Muscle of leg (tissue), 3 donors: ENCODE measurements at regions not wholly inside any gene's neighbourhood (a gene's known extent, or its start where the extent isn't known, plus 50 kb on each side); places are given as distances from the start of the nearest gene placed in this dataset.
"Not testable (repeated sequence)": the region's sequence is repeated elsewhere in the genome, so short reads cannot be mapped to it uniquely, and the experiment has no call there.

Experiments
- DNase-seq: peaks from one replicate; pipeline ENCODE4 v3.0.0; 2013
- H3K27ac ChIP-seq: one replicate; pipeline ENCODE4 v1.5.1; 2013; ENCODE audit warnings: mild to moderate bottlenecking, low read length, control low read depth
- H3K27me3 ChIP-seq: one replicate; pipeline ENCODE4 v1.6.1; 2013; ENCODE audit warnings: low read length; ENCODE audit not compliant: control insufficient read depth, insufficient read depth
- H3K36me3 ChIP-seq: one replicate; pipeline ENCODE4 v1.6.1; 2013; ENCODE audit warnings: low read length; ENCODE audit not compliant: control insufficient read depth, insufficient read depth
- H3K4me1 ChIP-seq: one replicate; pipeline ENCODE4 v1.6.1; 2013; ENCODE audit warnings: low read length; ENCODE audit not compliant: control insufficient read depth, insufficient read depth
- H3K4me3 ChIP-seq: one replicate; pipeline ENCODE4 v1.5.1; 2013; ENCODE audit warnings: low read length, control low read depth
- H3K9me3 ChIP-seq: replicated peaks from 2 replicates; pipeline ENCODE4 v1.6.1; 2013; ENCODE audit warnings: low read depth, low read length; ENCODE audit not compliant: control insufficient read depth
- WGBS: methylation state at CpG from one replicate; pipeline ENCODE4 v1.1.5; 2013; ENCODE audit warnings: missing lambda C conversion rate; ENCODE audit not compliant: insufficient coverage; 5-methylcytosine and 5-hydroxymethylcytosine counted together

DNA sequence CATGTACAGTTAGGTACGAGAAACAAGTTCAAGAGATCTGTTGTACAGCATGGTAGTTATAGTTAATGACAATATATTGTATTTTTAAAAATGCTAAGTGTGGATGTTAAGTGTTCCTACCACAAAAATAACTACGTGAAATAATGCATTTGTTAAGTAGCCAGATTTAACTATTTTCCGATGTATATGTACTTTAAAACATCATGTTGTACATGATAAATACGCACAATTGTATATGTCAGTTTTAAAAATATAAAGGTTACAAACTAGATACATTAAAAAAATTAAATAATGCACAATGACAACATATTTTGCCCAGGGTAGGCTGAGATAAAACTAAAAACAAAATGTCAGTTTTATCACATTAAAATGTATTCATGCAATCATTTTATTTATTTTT, 285.1 kb upstream of the DCN start:
- no peak overlapping the region for H3K27ac ChIP-seq
- no peaks in the 10 kb centered on the region for H3K4me1 ChIP-seq
- H3K9me3 ChIP-seq: no peaks in the 10 kb centered on the region
- no peak for DNase-seq
- H3K4me3 ChIP-seq: no peak overlapping the region
- no peaks in the 10 kb centered on the region for H3K36me3 ChIP-seq
- no peaks in the 10 kb centered on the region for H3K27me3 ChIP-seq
- WGBS: no CpG with 5 or more reads among the region's 4 CpGs

DNA sequence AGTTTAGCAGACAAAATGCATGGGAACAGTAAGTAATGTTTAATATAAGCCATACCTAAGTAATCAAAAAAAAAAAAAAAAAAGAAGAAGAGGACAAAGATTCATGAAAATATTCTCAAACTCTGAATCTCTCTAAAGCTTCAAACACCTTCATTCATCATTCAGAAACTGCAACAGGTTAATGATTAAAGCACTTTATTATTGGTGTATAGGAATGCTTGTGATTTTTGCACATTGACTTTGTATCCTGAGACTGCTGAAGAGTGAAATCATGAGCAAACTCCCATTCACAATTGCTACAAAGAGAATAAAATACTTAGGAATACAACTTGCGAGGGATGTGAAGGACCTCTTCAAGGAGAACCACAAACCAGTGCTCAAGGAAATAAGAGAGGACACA, 278.4 kb upstream of the DCN start:
- WGBS: no CpG with 5 or more reads among the region's 1 CpG
- Histone ChIP-seq H3K36me3 (no peaks in the 10 kb centered on the region), H3K9me3 (no peaks in the 10 kb centered on the region), H3K4me3 (no peak overlapping the region), H3K27ac (no peak overlapping the region), H3K27me3 (no peaks in the 10 kb centered on the region), H3K4me1 (no peaks in the 10 kb centered on the region)
- DNase-seq: no peak

DNA sequence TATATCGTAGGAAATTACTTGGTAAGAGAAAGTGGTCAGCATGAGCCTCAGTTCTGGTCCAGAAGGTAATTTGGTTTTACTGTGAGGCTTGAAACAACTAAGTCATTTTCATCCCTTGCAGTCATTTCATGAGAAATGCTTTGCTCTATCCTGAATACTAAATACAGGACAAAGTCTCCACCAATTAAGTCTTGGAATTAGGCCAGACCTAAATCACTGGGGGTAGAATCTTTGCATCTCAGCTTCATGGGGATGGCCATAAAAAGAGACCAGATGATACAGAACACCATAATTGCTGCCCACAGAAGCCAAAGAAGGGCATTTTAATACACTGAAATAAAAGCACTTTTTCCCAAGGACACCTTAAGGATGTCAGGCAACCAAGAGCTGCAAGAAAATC, 277.9 kb upstream of the DCN start:
- no peak for DNase-seq

DNA sequence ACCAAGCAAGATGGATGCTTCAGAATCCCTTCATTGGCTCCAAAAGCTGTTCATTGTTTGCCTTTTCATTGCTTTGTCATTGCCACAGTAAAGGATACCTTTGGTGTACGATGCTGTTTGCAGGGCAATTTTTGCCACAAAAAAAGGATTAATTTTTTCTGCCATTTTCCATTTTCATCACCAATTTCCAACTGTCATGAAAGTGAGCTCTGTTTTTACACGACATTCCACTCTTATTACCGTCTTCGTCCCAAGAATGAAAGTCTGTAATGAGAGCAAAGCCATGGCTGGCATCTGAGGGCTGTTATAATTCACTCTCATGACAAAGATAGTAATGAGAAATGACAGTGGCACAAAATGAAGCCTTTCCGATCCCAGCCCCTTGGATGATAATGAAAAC, 272.7 kb upstream of the DCN start:
- no peak for DNase-seq
- no CpG with 5 or more reads among the region's 5 CpGs for WGBS
- Histone ChIP-seq H3K9me3 (no peaks in the 10 kb centered on the region), H3K36me3 (no peaks in the 10 kb centered on the region), H3K4me1 (no peaks in the 10 kb centered on the region), H3K27ac (no peak overlapping the region), H3K27me3 (no peaks in the 10 kb centered on the region), H3K4me3 (no peak overlapping the region)

More for the DNA sequence above, 277.9 kb upstream of the DCN start:
- Histone ChIP-seq H3K36me3 (no peaks in the 10 kb centered on the region), H3K4me3 (no peak overlapping the region), H3K27me3 (no peaks in the 10 kb centered on the region), H3K9me3 (no peaks in the 10 kb centered on the region), H3K4me1 (no peaks in the 10 kb centered on the region), H3K27ac (no peak overlapping the region)
- no CpG with 5 or more reads among the region's 1 CpG for WGBS

DNA sequence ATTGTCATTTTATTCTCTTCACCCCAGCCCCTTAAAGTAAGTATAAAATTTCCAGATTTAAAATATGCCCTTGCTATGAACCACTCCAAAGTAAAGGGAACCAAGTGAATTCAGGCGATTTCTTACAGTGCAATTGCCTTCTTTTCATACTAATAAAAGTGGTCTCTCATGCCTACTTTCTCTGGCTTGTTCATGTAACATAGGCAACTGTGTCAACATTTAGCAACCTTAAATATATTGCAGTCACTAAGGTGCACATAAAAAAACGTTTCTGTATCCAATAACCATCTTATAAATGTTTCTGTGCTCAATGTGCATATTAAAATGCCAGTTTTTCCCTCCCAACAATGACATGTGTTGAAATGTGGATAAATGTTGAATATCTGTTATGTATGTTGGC, 271.6 kb upstream of the DCN start:
- H3K9me3 ChIP-seq: no peaks in the 10 kb centered on the region
- 80% methylated on average over 1 of the region's 2 CpGs for WGBS

DNA sequence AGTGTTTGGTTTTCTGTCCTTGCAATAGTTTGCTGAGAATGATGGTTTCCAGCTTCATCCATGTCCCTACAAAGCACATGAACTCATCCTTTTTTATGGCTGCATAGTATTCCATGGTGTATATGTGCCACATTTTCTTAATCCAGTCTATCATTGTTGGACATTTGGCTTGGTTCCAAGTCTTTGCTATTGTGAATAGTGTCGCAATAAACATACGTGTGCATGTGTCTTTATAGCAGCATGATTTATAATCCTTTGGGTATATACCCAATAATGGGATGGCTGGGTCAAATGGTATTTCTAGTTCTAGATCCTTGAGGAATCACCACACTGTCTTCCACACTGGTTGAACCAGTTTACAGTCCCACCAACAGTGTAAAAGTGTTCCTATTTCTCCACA, 269.8 kb upstream of the DCN start:
- H3K4me1 ChIP-seq, DNase-seq, H3K27ac ChIP-seq, H3K36me3 ChIP-seq, H3K9me3 ChIP-seq, H3K4me3 ChIP-seq, H3K27me3 ChIP-seq: not testable (repeated sequence)
- WGBS: no CpG with 5 or more reads among the region's 2 CpGs

More for the DNA sequence above, 271.6 kb upstream of the DCN start:
- Histone ChIP-seq H3K27me3 (no peaks in the 10 kb centered on the region), H3K36me3 (no peaks in the 10 kb centered on the region), H3K27ac (no peak overlapping the region), H3K4me1 (no peaks in the 10 kb centered on the region), H3K4me3 (no peak overlapping the region)
- DNase-seq: no peak

DNA sequence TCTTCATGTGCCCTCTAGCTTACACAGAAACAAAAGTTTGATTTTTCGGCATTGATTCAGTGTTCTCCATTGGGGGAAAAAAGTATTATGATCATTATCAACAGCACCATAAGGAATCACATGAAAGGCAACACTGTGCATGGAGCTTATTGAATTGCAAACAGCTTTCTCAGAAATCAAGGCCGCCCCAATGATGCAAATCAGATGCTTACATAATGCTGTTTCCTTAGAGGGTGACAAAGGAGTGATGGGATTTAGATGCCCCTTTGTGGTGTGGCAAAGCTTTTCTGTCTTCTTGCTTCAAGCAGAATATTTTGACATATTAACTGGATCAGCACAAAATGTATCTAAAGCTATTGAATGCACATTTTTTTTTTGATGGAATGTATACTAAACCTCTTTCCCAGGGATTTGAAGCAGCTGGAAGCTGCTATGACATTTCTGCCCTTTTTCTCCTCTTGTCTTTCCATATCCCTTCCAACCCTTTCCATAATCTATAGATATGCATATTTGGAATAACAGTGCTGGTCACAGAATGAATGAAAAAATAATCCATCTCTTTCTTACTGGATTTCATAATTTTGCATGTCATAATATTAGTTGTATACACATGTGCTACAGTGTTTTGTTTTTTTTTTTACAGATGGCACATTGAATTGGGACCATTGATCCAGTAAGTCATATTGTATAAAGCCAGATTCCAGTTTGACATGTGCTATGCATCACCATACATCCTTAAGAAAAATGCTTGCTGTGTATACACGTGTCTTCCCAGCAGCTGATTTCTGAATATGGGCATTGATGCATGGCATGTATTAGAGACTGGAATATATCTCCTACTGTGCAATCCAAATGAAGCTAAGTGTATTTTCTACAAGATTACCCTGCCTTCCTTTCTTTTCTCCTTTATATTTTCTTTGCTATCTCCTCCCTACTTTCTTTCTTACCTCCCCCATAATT, 259.7 kb upstream of the DCN start:
- Histone ChIP-seq H3K4me3 (no peak overlapping the region), H3K4me1 (no peaks in the 10 kb centered on the region), H3K27ac (no peak overlapping the region), H3K36me3 (no peaks in the 10 kb centered on the region), H3K9me3 (no peaks in the 10 kb centered on the region), H3K27me3 (no peaks in the 10 kb centered on the region)
- no peak for DNase-seq
- no CpG with 5 or more reads among the region's 3 CpGs for WGBS

DNA sequence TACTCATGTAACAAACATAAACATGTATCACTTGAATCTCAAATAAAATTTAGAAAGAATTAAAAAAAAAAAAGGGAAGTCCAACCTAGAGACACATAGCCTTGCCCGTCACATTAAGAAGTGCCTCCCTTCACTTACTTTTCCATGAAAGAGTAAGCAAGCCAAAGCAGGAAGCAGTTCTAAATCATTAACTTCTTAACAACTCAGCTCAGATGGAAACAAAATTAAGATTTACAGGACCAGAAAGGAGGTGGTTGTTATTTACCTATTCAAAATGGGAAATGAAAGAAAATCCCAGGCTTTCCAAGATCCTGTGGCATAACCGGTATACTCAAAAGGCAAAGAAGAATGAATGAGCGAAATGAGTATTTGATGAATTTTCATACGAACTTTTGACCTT, 258.6 kb upstream of the DCN start:
- no peak for DNase-seq
- Histone ChIP-seq H3K9me3 (no peaks in the 10 kb centered on the region), H3K4me1 (no peaks in the 10 kb centered on the region), H3K4me3 (no peak overlapping the region), H3K27ac (no peak overlapping the region), H3K27me3 (no peaks in the 10 kb centered on the region), H3K36me3 (no peaks in the 10 kb centered on the region)
- no CpG with 5 or more reads among the region's 4 CpGs for WGBS

DNA sequence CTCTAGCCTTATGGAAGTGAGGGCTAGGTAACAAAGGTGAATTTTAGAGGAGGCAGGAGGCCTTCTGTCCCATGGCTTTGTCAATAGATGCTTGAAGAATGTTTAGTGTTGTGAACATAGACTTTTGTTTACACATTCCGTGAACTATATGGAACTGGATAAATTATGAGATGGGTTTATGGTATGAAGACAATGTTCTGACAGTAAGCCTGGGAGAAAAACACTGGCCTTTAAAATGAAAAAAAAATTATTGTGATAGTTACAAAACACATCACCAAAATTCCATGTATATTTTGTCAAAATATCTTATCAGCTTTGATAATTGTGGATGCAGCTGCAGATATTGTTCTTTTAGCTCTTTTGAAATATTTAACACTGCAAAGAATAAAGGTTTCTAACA, 251.5 kb upstream of the DCN start:
- no peaks in the 10 kb centered on the region for H3K36me3 ChIP-seq
- no peak overlapping the region for H3K4me3 ChIP-seq
- no peaks in the 10 kb centered on the region for H3K27me3 ChIP-seq
- no peak overlapping the region for H3K27ac ChIP-seq
- H3K9me3 ChIP-seq: no peaks in the 10 kb centered on the region
- no peak for DNase-seq
- no CpG with 5 or more reads among the region's 1 CpG for WGBS
- no peaks in the 10 kb centered on the region for H3K4me1 ChIP-seq

DNA sequence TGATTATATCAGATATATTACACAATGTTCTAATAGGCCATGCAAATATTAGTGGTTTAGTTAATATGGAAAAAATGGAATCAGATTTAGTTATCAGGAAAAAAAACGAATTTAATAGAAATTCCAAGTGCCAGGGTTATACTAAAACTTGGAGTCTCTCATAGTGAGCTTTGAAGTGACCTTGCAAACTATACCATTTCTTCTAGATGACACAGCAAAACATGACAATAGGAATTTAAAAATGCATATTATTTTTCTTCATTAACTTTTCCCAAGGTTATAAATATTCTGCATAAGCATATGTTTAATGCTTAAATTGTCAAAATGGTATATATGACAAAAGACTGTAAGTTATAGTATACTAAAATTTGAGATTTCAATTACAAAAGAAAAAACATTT, 250.1 kb upstream of the DCN start:
- H3K27ac ChIP-seq: no peak overlapping the region
- no peak for DNase-seq
- H3K4me1 ChIP-seq: no peaks in the 10 kb centered on the region
- no peaks in the 10 kb centered on the region for H3K9me3 ChIP-seq
- no peaks in the 10 kb centered on the region for H3K27me3 ChIP-seq
- no CpG with 5 or more reads among the region's 1 CpG for WGBS
- H3K36me3 ChIP-seq: no peaks in the 10 kb centered on the region
- no peak overlapping the region for H3K4me3 ChIP-seq
